Mesenchymal stem cell (in vitro differentiated cells and primary cell): ENCODE measurements at regions not wholly inside any gene's neighbourhood (a gene's known extent, or its start where the extent isn't known, plus 50 kb on each side); places are given as distances from the start of the nearest gene placed in this dataset.

Source experiments
- DNase-seq: peaks from one replicate; pipeline ENCODE4 v3.0.0-alpha.2; 2013
- H2AFZ ChIP-seq: one replicate; pipeline ENCODE4 v1.6.1; 2013; ENCODE audit warnings: low read depth, mild to moderate bottlenecking, control low read depth, inconsistent platforms, low read length, moderate library complexity
- H2AK5ac ChIP-seq: 2 replicates; pipeline ENCODE4 v1.6.1; 2013; ENCODE audit warnings: low read length, moderate library complexity, mild to moderate bottlenecking, inconsistent platforms; ENCODE audit not compliant: severe bottlenecking
- H2BK120ac ChIP-seq: one replicate; pipeline ENCODE4 v1.6.1; 2013; ENCODE audit warnings: low read depth, mild to moderate bottlenecking, inconsistent platforms, low read length, moderate library complexity
- H2BK12ac ChIP-seq, 2 experiments: one replicate each; pipeline ENCODE4 v1.6.1; 2013; ENCODE audit warnings: inconsistent platforms in 2 of 2, low read length in 2 of 2, mild to moderate bottlenecking in 2 of 2, moderate library complexity in 2 of 2, control low read depth in 1 of 2
- H2BK15ac ChIP-seq: one replicate; pipeline ENCODE4 v1.6.1; 2013; ENCODE audit warnings: mild to moderate bottlenecking, low read depth, inconsistent platforms; ENCODE audit not compliant: poor library complexity, severe bottlenecking
- H2BK5ac ChIP-seq: 2 replicates; pipeline ENCODE4 v1.6.1; 2013; ENCODE audit warnings: low read depth, mild to moderate bottlenecking, low read length, control low read depth, inconsistent platforms; ENCODE audit not compliant: poor library complexity, severe bottlenecking
- H3K14ac ChIP-seq, 2 experiments: one replicate each; pipeline ENCODE4 v1.6.1; 2013; ENCODE audit warnings: inconsistent platforms in 2 of 2, low read length in 2 of 2, control low read depth in 1 of 2, mild to moderate bottlenecking in 1 of 2, moderate library complexity in 1 of 2
- H3K18ac ChIP-seq, 2 experiments: one replicate each; pipeline ENCODE4 v1.6.1; 2013; ENCODE audit warnings: inconsistent platforms in 2 of 2, low read length in 2 of 2, control low read depth in 1 of 2, low read depth in 1 of 2, mild to moderate bottlenecking in 1 of 2
- H3K23ac ChIP-seq, 2 experiments: one replicate each; pipeline ENCODE4 v1.6.1; 2013; ENCODE audit warnings: inconsistent platforms in 2 of 2, low read length in 2 of 2, mild to moderate bottlenecking in 2 of 2, moderate library complexity in 2 of 2, control low read depth in 1 of 2
- H3K27ac ChIP-seq: 2 replicates; pipeline ENCODE4 v1.5.1; 2013; ENCODE audit warnings: mild to moderate bottlenecking, moderate library complexity, low read length, control low read depth, inconsistent platforms; ENCODE audit not compliant: poor library complexity, severe bottlenecking
- H3K27me3 ChIP-seq, 2 experiments: 2 replicates each; pipeline versions ENCODE4 v1.6.1 to v1.7.0; 2013; ENCODE audit warnings: low read length in 2 of 2, mild to moderate bottlenecking in 2 of 2, moderate library complexity in 2 of 2, control low read depth in 1 of 2, inconsistent platforms in 1 of 2; ENCODE audit not compliant: control insufficient read depth in 1 of 2, insufficient read depth in 1 of 2
- H3K36me3 ChIP-seq, 2 experiments: 2 replicates each; pipeline versions ENCODE4 v1.6.1 to v1.7.0; 2013; ENCODE audit warnings: low read length in 2 of 2, control low read depth in 1 of 2, inconsistent platforms in 1 of 2, low read depth in 1 of 2, mild to moderate bottlenecking in 1 of 2; ENCODE audit not compliant: insufficient read depth in 2 of 2, control insufficient read depth in 1 of 2
- H3K4ac ChIP-seq, 2 experiments: one replicate each; pipeline ENCODE4 v1.6.1; 2013; ENCODE audit warnings: inconsistent platforms in 2 of 2, low read length in 2 of 2, mild to moderate bottlenecking in 2 of 2, moderate library complexity in 2 of 2, control low read depth in 1 of 2, low read depth in 1 of 2
- H3K4me1 ChIP-seq: 2 replicates; pipeline ENCODE4 v1.6.1; 2013; ENCODE audit warnings: low read depth, low read length, control low read depth; ENCODE audit not compliant: control insufficient read depth, insufficient read depth
- H3K4me2 ChIP-seq: 2 replicates; pipeline ENCODE4 v1.6.1; 2013; ENCODE audit warnings: low read length, mild to moderate bottlenecking, inconsistent platforms; ENCODE audit not compliant: poor library complexity, severe bottlenecking
- H3K4me3 ChIP-seq, 2 experiments: 2 replicates each; pipeline versions ENCODE4 v1.5.1 to v1.7.0; 2013; ENCODE audit warnings: low read length in 2 of 2, mild to moderate bottlenecking in 2 of 2, control low read depth in 1 of 2, low read depth in 1 of 2; ENCODE audit not compliant: insufficient read depth in 1 of 2
- H3K79me1 ChIP-seq: replicated peaks from 2 replicates; pipeline ENCODE4 v1.6.1; 2013; ENCODE audit warnings: mild to moderate bottlenecking, control low read depth, low read length, inconsistent platforms; ENCODE audit not compliant: poor library complexity, severe bottlenecking
- H3K9ac ChIP-seq: 2 replicates; pipeline ENCODE4 v1.7.0; 2013; ENCODE audit warnings: mild to moderate bottlenecking, low read length, moderate library complexity
- H3K9me3 ChIP-seq: 2 replicates; pipeline ENCODE4 v1.7.0; 2013; ENCODE audit warnings: mild to moderate bottlenecking, low read length; ENCODE audit not compliant: control insufficient read depth
- H4K8ac ChIP-seq: one replicate; pipeline ENCODE4 v1.6.1; 2013; ENCODE audit warnings: inconsistent platforms, mild to moderate bottlenecking, low read length, moderate library complexity
- H4K91ac ChIP-seq: one replicate; pipeline ENCODE4 v1.6.1; 2013; ENCODE audit warnings: mild to moderate bottlenecking, low read length, inconsistent platforms
- WGBS: methylation state at CpG from one replicate; pipeline ENCODE4 v1.1.7; 2013; ENCODE audit warnings: mixed read lengths; 5-methylcytosine and 5-hydroxymethylcytosine counted together

DNA sequence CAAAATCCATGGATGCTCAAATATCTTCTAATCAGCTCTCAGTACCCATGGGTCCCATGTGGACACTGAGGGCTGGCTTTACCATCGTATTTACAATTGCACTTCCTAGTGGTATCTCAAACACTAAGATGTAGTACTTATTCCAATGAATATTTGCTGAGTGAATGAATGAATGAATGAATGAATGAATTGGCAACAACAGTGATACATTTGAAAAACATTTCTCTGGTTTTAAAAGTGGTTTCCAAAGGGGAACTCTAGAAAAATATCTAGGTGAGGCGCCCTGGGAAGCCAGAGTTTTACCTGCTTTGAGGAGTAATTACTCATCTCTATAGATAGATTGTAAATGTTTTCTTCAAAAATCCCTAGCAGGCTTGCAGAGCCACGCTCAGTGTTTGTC is 76.6 kb downstream of the CYTL1 start:
- Histone ChIP-seq H3K79me1 (no peaks in the 10 kb centered on the region), H2BK15ac (no peak overlapping the region), H3K23ac (no peak overlapping the region)

DNA sequence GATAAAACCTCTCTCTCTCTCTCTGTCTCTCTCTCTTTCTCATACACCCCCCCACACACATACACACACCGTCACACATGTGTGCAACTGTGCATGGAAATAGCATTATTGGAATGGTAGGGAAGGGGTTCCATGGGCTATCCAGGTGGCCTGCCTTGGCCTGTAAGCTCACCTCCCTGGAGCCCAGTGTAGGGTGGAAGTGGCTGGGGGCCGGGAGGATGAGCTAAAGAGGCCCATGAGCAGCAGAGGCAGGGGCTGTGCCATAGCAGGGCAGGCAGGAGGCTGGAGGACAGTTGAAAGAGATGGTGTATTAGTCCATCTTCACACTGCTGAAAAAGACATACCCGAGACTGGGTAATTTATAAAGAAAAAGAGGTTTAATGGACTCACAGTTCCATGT is 74.2 kb downstream of the CYTL1 start:
- no peak overlapping the region for H2BK5ac ChIP-seq
- H3K9ac ChIP-seq = no peak overlapping the region
- WGBS = 69% methylated on average over 3 of the region's 3 CpGs
- H2BK12ac ChIP-seq = no peak overlapping the region
- H3K27me3 ChIP-seq = peaks cover 0 to 15% of the 10 kb centered on the region in 2 experiments
- no peak overlapping the region for H4K8ac ChIP-seq
- H3K14ac ChIP-seq = no peak overlapping the region
- no peak overlapping the region for H3K4me3 ChIP-seq
- DNase-seq = no peak
- no peak overlapping the region for H2BK120ac ChIP-seq
- H2BK15ac ChIP-seq = no peak overlapping the region
- no peak overlapping the region for H3K27ac ChIP-seq
- no peak overlapping the region for H3K18ac ChIP-seq
- no peak overlapping the region for H3K4me2 ChIP-seq
- H2AFZ ChIP-seq = no peak overlapping the region
- H3K4me1 ChIP-seq = peaks cover 5% of the 10 kb centered on the region
- no peaks in the 10 kb centered on the region for H3K79me1 ChIP-seq
- no peaks in the 10 kb centered on the region for H3K36me3 ChIP-seq
- H3K23ac ChIP-seq = no peak overlapping the region
- no peak overlapping the region for H4K91ac ChIP-seq
- no peaks in the 10 kb centered on the region for H3K9me3 ChIP-seq
- H3K4ac ChIP-seq = no peak overlapping the region
- no peak overlapping the region for H2AK5ac ChIP-seq

More for the DNA sequence above, 76.6 kb downstream of the CYTL1 start:
- no peak overlapping the region for H4K91ac ChIP-seq
- H2BK5ac ChIP-seq = no peak overlapping the region
- H3K9ac ChIP-seq = no peak overlapping the region
- H3K4me2 ChIP-seq = no peak overlapping the region
- no peak overlapping the region for H2BK120ac ChIP-seq
- no peak overlapping the region for H3K27ac ChIP-seq
- H3K14ac ChIP-seq = no peak overlapping the region
- peaks cover 5% of the 10 kb centered on the region for H3K4me1 ChIP-seq
- no peak overlapping the region for H3K4ac ChIP-seq
- H3K36me3 ChIP-seq = no peaks in the 10 kb centered on the region
- H3K18ac ChIP-seq = no peak overlapping the region
- H2AFZ ChIP-seq = no peak overlapping the region
- no peak for DNase-seq
- peaks cover 0 to 5% of the 10 kb centered on the region in 2 experiments for H3K27me3 ChIP-seq
- no peak overlapping the region for H4K8ac ChIP-seq
- H3K4me3 ChIP-seq = no peak overlapping the region
- no peaks in the 10 kb centered on the region for H3K9me3 ChIP-seq
- no CpG with 5 or more reads among the region's 3 CpGs for WGBS
- H2BK12ac ChIP-seq = no peak overlapping the region
- H2AK5ac ChIP-seq = no peak overlapping the region

DNA sequence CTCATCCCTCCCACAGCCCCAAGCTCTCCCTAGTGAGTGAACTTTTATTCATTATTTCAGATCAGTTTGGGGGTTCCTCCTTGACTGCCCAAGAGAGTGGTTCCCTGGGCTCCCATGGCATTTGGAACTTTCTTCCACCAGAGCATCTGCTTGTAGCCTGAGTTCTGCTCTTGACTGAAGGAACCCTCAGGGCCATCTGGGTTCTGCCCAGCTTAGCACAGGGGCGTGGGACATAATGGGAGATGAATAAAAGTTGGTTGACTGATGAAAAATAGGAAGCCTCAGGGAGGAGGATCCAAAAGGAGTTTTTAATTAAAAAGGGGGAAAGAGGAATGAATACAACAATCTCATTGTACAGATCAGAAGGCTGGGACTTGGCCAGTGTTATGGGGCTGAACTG is 73.4 kb downstream of the CYTL1 start:
- Histone ChIP-seq H4K91ac (no peak overlapping the region), H3K4ac (no peak overlapping the region), H3K4me2 (no peak overlapping the region), H3K9ac (no peak overlapping the region), H4K8ac (no peak overlapping the region), H2BK15ac (no peak overlapping the region), H3K4me1 (peaks cover 5% of the 10 kb centered on the region), H3K36me3 (no peaks in the 10 kb centered on the region), H3K27ac (no peak overlapping the region), H3K14ac (no peak overlapping the region), H3K27me3 (peaks cover 0 to 10% of the 10 kb centered on the region in 2 experiments), H2BK120ac (no peak overlapping the region), H3K18ac (no peak overlapping the region), H2BK5ac (no peak overlapping the region), H3K4me3 (no peak overlapping the region), H3K23ac (no peak overlapping the region), H3K9me3 (no peaks in the 10 kb centered on the region), H3K79me1 (no peaks in the 10 kb centered on the region), H2AK5ac (no peak overlapping the region), H2AFZ (no peak overlapping the region), H2BK12ac (no peak overlapping the region)
- WGBS = 38% methylated on average over 1 of the region's 1 CpG
- DNase-seq = no peak

DNA sequence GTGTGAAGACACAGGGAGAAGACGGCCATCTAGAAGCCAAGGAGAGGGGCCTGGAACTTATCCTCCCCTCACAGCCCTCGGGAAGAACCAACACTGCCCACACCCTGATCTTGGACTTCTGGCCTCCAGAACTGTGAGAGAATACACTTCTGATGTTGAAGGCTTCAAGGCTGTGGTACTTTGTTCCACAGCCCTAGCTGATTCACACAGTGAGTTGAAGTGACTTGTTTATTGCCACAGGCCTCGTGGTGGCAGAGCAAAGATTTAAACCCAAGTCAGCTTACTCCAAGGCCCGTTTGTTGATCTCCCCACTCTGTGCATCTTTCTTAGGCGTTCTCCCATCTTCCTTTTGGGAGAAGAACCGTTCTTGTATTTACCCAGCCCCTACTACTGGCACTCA is 72.8 kb downstream of the CYTL1 start:
- no peak overlapping the region for H3K4me3 ChIP-seq
- no peak overlapping the region for H4K91ac ChIP-seq
- H3K23ac ChIP-seq = no peak overlapping the region
- H3K9ac ChIP-seq = no peak overlapping the region
- no peak overlapping the region for H2AK5ac ChIP-seq
- H3K4me1 ChIP-seq = peaks cover 5% of the 10 kb centered on the region
- no peak overlapping the region for H3K18ac ChIP-seq
- no peak overlapping the region for H2BK120ac ChIP-seq
- H3K9me3 ChIP-seq = no peaks in the 10 kb centered on the region
- no peak overlapping the region for H3K4me2 ChIP-seq
- H2BK15ac ChIP-seq = no peak overlapping the region
- H2BK5ac ChIP-seq = no peak overlapping the region
- no peaks in the 10 kb centered on the region for H3K79me1 ChIP-seq
- WGBS = 35% methylated on average over 2 of the region's 6 CpGs
- peaks cover 0 to 16% of the 10 kb centered on the region in 2 experiments for H3K27me3 ChIP-seq
- no peak overlapping the region for H3K14ac ChIP-seq
- DNase-seq = no peak
- no peak overlapping the region for H3K4ac ChIP-seq
- H2BK12ac ChIP-seq = no peak overlapping the region
- no peak overlapping the region for H2AFZ ChIP-seq
- no peak overlapping the region for H4K8ac ChIP-seq
- H3K27ac ChIP-seq = no peak overlapping the region
- H3K36me3 ChIP-seq = no peaks in the 10 kb centered on the region
